GM12878 (cell line): ENCODE measurements at regions not wholly inside any gene's neighbourhood (a gene's known extent, or its start where the extent isn't known, plus 50 kb on each side); places are given as distances from the start of the nearest gene placed in this dataset.

Experiments used
- ATAC-seq: fragments of 200-7000 bp; cut with Tn5 transposase; 3 replicates; pipeline ENCODE4 v1.9.1; 2020; ENCODE audit warnings: mild to moderate bottlenecking, moderate library complexity
- BruUV-seq: library from RNA; stranded (reverse); fragments of 400-500 nt; replicated peaks from 2 replicates; lab custom pipeline; 2021; lab: Mats Ljungman, UMichigan
- CTCF ChIA-PET: fragments of 300-600 bp; sonication (Branson Sonifier 250); formaldehyde crosslinking; extraction: SDS; loops from one replicate; lab custom pipeline; 2021; ENCODE audit warnings: inconsistent platforms; lab: Yijun Ruan, JAX
- POLR2A ChIA-PET: fragments of 350-600 bp; formaldehyde crosslinking; extraction: SDS; loops from one replicate; lab custom pipeline; 2021; ENCODE audit warnings: inconsistent platforms; lab: Charles Lee
- RAD21 ChIA-PET: fragments of 300-600 bp; sonication (Branson Sonifier 250); formaldehyde crosslinking; loops from one replicate; lab custom pipeline; 2023; ENCODE audit warnings: antibody characterized with exemption; ENCODE audit not compliant: unreplicated experiment; lab: Charles Lee
- SMC1A ChIA-PET: fragments of 300-600 bp; sonication (Branson Sonifier 250); formaldehyde crosslinking; loops from one replicate; lab custom pipeline; 2023; ENCODE audit not compliant: unreplicated experiment, uncharacterized antibody; lab: Charles Lee
- DNase-seq: peaks from one replicate; pipeline ENCODE4 v3.0.0-alpha.2; 2011; ENCODE audit warnings: low read depth, low spot score
- FAIRE-seq: peaks from 3 replicates; lab custom pipeline; 2011; peaks lifted over from hg19 to GRCh38; lab: Jason Lieb, UNC
- H2AFZ ChIP-seq: 2 replicates; pipeline ENCODE4 v1.6.0; 2011; ENCODE audit warnings: low read depth, low read length, control low read depth; ENCODE audit not compliant: control insufficient read depth
- H3K27ac ChIP-seq: 2 replicates; pipeline ENCODE4 v1.5.1; 2011; ENCODE audit warnings: control low read depth; ENCODE audit not compliant: control insufficient read depth, insufficient read depth
- H3K27me3 ChIP-seq, 2 experiments: replicated peaks in 1 of 2; 2 replicates each; pipeline versions ENCODE4 v1.6.0 to v1.6.1; 2011; ENCODE audit warnings: low read length in 1 of 2; ENCODE audit not compliant: control insufficient read depth in 2 of 2, insufficient read depth in 2 of 2
- H3K36me3 ChIP-seq, 2 experiments: 2 replicates each; pipeline ENCODE4 v1.5.1; 2011; ENCODE audit warnings: low read length in 1 of 2; ENCODE audit not compliant: control insufficient read depth in 2 of 2, insufficient read depth in 2 of 2
- H3K4me1 ChIP-seq: 2 replicates; pipeline ENCODE4 v1.6.1; 2011; ENCODE audit warnings: mild to moderate bottlenecking, low read length, moderate library complexity, mixed read lengths; ENCODE audit not compliant: control insufficient read depth, insufficient read depth
- H3K4me2 ChIP-seq: 2 replicates; pipeline ENCODE4 v1.6.0; 2011; ENCODE audit warnings: control low read depth; ENCODE audit not compliant: control insufficient read depth, insufficient read depth
- H3K4me3 ChIP-seq: fragments of 200-600 bp; sonication (generic); 2 replicates; pipeline ENCODE4 v1.5.1; 2016
- H3K79me2 ChIP-seq: 2 replicates; pipeline ENCODE4 v1.6.0; 2011; ENCODE audit warnings: low read length; ENCODE audit not compliant: control insufficient read depth, insufficient read depth
- H3K9ac ChIP-seq: 2 replicates; pipeline ENCODE4 v1.8.0; 2011; ENCODE audit warnings: low read length, control low read depth, mixed read lengths; ENCODE audit not compliant: control insufficient read depth, insufficient read depth
- H3K9me3 ChIP-seq: replicated peaks from 3 replicates; pipeline ENCODE4 v1.5.1; 2011; ENCODE audit warnings: mild to moderate bottlenecking, low read length; ENCODE audit not compliant: control insufficient read depth, insufficient read depth
- H4K20me1 ChIP-seq: 2 replicates; pipeline ENCODE4 v1.6.0; 2011; ENCODE audit not compliant: control insufficient read depth, insufficient read depth
- BCL3 ChIP-seq: IDR thresholded peaks from 2 replicates; pipeline ENCODE4 v1.6.1; 2011; ENCODE audit warnings: borderline replicate concordance, low read depth, mild to moderate bottlenecking, moderate library complexity, low read length; ENCODE audit not compliant: insufficient read depth, poor library complexity, severe bottlenecking
- CREB1 ChIP-seq: IDR thresholded peaks from 2 replicates; pipeline ENCODE4 v1.6.1; 2012; ENCODE audit warnings: low read depth, mild to moderate bottlenecking, inconsistent platforms
- E2F4 ChIP-seq: IDR thresholded peaks from 2 replicates; pipeline ENCODE4 v1.6.1; 2012; ENCODE audit warnings: low read depth, low read length, improper control_type of control experiment
- JUNB ChIP-seq: IDR thresholded peaks from 2 replicates; pipeline ENCODE4 v1.6.1; 2016; ENCODE audit warnings: antibody characterized with exemption, mild to moderate bottlenecking
- JUND ChIP-seq: IDR thresholded peaks from 2 replicates; pipeline ENCODE4 v1.6.1; 2012; ENCODE audit warnings: low read depth, mild to moderate bottlenecking, low read length, improper control_type of control experiment, moderate library complexity
- PBX3 ChIP-seq: IDR thresholded peaks from 2 replicates; pipeline ENCODE4 v1.6.1; 2011; ENCODE audit warnings: mild to moderate bottlenecking, low read depth, low read length, moderate library complexity; ENCODE audit not compliant: insufficient replicate concordance
- PKNOX1 ChIP-seq: fragments of 450-650 bp; IDR thresholded peaks from 2 replicates; pipeline ENCODE4 v1.6.1; 2016; ENCODE audit warnings: mild to moderate bottlenecking
- POU2F2 ChIP-seq: IDR thresholded peaks from 3 replicates; pipeline ENCODE4 v1.6.1; 2011; ENCODE audit warnings: low read depth, mild to moderate bottlenecking, low read length, borderline replicate concordance
- SRF ChIP-seq, 2 experiments: IDR thresholded peaks; 2 replicates each; pipeline ENCODE4 v1.6.1; 2011; ENCODE audit warnings: low read depth in 2 of 2, low read length in 2 of 2, mild to moderate bottlenecking in 1 of 2, moderate library complexity in 1 of 2
- STAT1 ChIP-seq: fragments of 450-650 bp; conservative IDR thresholded peaks from 2 replicates; pipeline ENCODE4 v1.6.1; 2014; ENCODE audit warnings: antibody characterized with exemption, mild to moderate bottlenecking
- USF2 ChIP-seq: IDR thresholded peaks from 2 replicates; pipeline ENCODE4 v1.6.1; 2011; ENCODE audit warnings: low read depth, low read length, improper control_type of control experiment, borderline replicate concordance
- ZNF24 ChIP-seq: fragments of 450-650 bp; IDR thresholded peaks from 2 replicates; pipeline ENCODE4 v1.6.1; 2017; ENCODE audit warnings: antibody characterized with exemption, mild to moderate bottlenecking
- WGBS: methylation state at CpG from one replicate; pipeline ENCODE4 v1.1.6; 2016; ENCODE audit warnings: low lambda C conversion rate; ENCODE audit not compliant: insufficient replicate concordance, insufficient coverage; ENCODE audit errors: missing lambda C conversion rate; 5-methylcytosine and 5-hydroxymethylcytosine counted together
- in situ Hi-C: fragments of 300-500 bp; cut with MboI; formaldehyde crosslinking; loops from 9 replicates; pipeline ENCODE4 v1.14.3; 2018; ENCODE audit warnings: mixed read lengths
- intact Hi-C: fragments of 100-400 bp; cut with micrococcal nuclease; formaldehyde crosslinking; loops from one replicate; pipeline ENCODE4 v1.14.2; 2022; ENCODE audit not compliant: unreplicated experiment

GRCh38 chr14:88078525-88078924, 73.6 kb downstream of the GPR65 start:
- ChIA-PET RAD21 (no interaction called here), SMC1A (no interaction called here), CTCF (interaction anchor here (0.5 kb wide), 1 partner anchor 142 kb away, joined by 3 read pairs; no protein-coding TSS in a partner anchor), POLR2A (no interaction called here)
- DNase-seq (no peak), FAIRE-seq (no peak), ATAC-seq (no peak)
- Histone ChIP-seq H2AFZ (no peak overlapping the region), H3K79me2 (no peaks in the 10 kb centered on the region), H3K4me3 (no peak overlapping the region), H3K4me2 (no peak overlapping the region), H3K4me1 (no peaks in the 10 kb centered on the region), H3K9ac (no peak overlapping the region), H3K27ac (no peak overlapping the region), H3K9me3 (no peaks in the 10 kb centered on the region), H4K20me1 (no peaks in the 10 kb centered on the region), H3K36me3 (no peaks in the 10 kb centered on the region), H3K27me3 (no peaks in the 10 kb centered on the region; a peak in 1 of 4 replicates)
- TF ChIP-seq POU2F2 (no peak), SRF (IDR thresholded peaks at IDR 0.05; ENCODE audit: low read depth in 2 of 2, low read length in 2 of 2) (no peak), JUND (no peak), CREB1 (no peak), PBX3 (no peak)
- no TSS peak for BruUV-seq
- intact Hi-C loops: no loop called here
- WGBS: 25% methylated on average over 1 of the region's 1 CpG
- in situ Hi-C loops: no loop called here

- H2AFZ ChIP-seq: no peak overlapping the region
- RAD21 ChIA-PET: no interaction called here
- H3K4me2 ChIP-seq: no peak overlapping the region
- H3K27ac ChIP-seq: no peak overlapping the region
- no peaks in the 10 kb centered on the region for H3K9me3 ChIP-seq
- FAIRE-seq (no peak), ATAC-seq (no peak), DNase-seq (no peak)
- H3K79me2 ChIP-seq: no peaks in the 10 kb centered on the region
- no peak overlapping the region for H3K4me3 ChIP-seq
- WGBS: 31% methylated on average over 2 of the region's 2 CpGs
- H3K36me3 ChIP-seq: no peaks in the 10 kb centered on the region
- CTCF ChIA-PET: no interaction called here
- intact Hi-C loops: no loop called here
- BruUV-seq: no TSS peak
- no peaks in the 10 kb centered on the region for H4K20me1 ChIP-seq
- SMC1A ChIA-PET: no interaction called here
- H3K4me1 ChIP-seq: no peaks in the 10 kb centered on the region
- in situ Hi-C loops: no loop called here
- POLR2A ChIA-PET: no interaction called here
- H3K9ac ChIP-seq: no peak overlapping the region
- no peaks in the 10 kb centered on the region; a peak in 1 of 4 replicates for H3K27me3 ChIP-seq
- no peak for TF ChIP-seq PKNOX1
- TF ChIP-seq ZNF24: no peak
- TF ChIP-seq STAT1: no peak
- TF ChIP-seq POU2F2: no peak
- no peak for TF ChIP-seq USF2
- TF ChIP-seq JUNB: no peak
- no peak for TF ChIP-seq BCL3
- no peak for TF ChIP-seq E2F4
These were observed 74.7 kb downstream of the GPR65 start for GRCh38 chr14:88079624-88080023.
